ENCODE measurements at regions not wholly inside any gene's neighbourhood (a gene's known extent, or its start where the extent isn't known, plus 50 kb on each side); places are given as distances from the start of the nearest gene placed in this dataset.

DNA sequence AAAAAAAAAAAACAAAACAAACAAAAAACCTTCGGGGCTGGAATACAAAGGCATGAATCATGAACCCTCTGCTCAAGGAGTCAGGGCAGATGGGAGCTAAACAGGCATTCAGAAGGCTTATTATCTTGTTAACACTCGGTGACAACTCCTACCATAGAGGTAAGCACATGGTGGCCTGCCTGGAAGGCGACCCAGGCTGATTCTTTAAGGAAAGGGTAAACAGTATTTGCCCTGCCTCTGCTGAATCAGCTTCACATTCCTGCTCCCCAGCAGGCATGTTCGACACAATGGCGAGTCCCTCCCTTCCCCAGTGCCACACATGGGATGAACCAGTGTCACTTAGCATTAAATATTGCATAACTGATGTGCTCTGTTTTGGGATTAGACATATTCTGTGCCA, 191.9 kb downstream of the ARL4C start:
- DNase-seq: no peak

DNA sequence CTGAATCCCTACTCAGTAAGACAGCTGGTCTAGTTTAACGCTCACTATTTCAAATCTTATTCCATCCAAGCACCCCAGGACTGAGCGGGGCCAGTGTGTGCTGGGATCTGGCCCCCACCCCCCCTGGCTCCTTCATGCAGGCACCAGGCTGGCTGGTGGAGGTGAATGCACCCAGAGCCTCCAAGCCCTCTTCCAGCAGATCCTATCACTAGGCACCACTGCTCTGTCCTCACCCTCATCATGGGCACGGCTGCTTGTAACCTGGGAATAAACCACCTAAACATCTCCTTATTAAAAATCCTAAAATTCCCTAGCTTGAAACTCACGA, 194.3 kb downstream of the ARL4C start:
- DNase-seq: no peak

DNA sequence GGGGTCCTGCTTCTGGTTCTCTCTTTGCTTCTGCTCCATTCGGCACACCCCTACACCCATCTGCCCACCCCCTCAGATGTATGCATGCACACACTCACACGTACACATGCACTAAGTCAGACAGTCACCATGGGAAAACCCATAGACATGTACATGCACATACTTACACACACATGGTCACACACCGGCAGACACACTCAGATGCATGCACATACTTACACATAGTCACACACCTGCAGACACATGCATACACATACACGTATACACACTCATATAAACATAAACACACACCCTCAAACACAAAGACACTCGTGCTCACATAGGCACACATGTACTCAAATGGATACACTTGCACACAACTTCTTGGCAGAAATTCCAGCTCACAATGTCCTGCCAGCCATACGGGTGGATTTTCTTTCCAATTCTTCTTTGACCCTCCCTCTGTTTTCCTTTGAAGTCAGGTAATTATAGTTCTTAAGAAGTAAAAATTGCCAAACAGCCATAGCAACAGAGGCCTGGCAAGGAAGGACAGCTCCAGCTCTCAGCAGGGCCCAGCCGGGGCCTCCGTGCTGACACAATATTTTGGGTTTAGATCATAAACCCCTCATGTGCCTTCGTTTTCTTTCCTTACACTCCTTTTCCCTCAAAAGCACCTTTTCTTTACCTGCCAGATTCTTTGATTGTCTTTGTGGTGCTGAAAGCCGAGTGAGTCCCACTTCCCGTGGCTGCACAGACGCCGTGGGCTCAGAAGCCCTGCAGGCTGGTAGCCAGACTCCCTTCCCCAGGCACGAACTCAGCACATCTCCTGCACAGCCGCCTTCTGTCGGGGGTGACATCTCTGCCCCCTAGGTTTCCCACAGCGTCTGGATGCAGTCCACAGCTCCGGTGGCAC, 195.7 kb downstream of the ARL4C start:
- DNase-seq: no peak

GRCh38 chr2:234300391-234300925, 196.4 kb downstream of the ARL4C start:
- no peak for DNase-seq

DNA sequence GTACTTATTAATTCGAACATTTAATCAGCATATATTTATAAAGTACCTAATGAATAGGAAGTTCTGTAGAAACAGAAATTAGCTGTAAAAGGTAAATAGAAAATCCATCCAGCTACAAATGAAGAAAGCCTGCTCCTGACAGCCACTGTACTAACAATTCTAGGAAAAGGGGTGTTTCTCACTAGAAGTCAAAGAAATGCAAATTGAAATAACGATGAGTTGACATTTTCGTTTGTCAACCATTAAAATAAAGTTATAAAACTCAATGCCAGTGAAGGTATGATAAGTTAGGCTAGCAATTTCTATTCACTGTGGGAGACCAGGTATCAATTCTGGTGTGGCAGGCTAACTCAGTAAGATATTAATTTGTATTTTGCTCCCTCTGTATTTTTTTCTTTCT, 198.0 kb downstream of the ARL4C start:
- DNase-seq: no peak

- DNase-seq: no peak
Measured at GRCh38 chr2:234296991-234297390, 199.9 kb downstream of the ARL4C start.

DNA sequence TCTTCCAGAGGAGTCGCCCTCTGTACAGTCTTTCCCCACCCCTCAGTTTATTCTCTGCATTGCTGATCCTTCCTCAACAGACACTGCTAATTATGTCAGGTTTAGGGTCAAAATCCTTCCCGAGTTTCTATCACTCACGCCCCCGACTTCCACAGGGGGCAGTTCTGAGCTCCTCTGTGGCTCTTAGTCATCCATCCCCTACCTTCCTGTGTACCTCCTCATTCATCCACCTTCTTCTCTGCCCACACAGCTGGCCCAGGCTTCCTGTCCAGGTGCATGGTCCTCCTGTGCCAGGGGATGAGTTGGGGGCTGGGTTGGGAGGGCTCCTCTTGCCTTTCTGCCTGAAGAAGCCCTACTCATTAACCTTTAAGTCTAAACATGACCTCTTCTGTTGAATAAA, 202.9 kb downstream of the ARL4C start:
- no peak for DNase-seq

- DNase-seq: no peak
Measured at GRCh38 chr2:234292962-234293243, 204.0 kb downstream of the ARL4C start.

DNA sequence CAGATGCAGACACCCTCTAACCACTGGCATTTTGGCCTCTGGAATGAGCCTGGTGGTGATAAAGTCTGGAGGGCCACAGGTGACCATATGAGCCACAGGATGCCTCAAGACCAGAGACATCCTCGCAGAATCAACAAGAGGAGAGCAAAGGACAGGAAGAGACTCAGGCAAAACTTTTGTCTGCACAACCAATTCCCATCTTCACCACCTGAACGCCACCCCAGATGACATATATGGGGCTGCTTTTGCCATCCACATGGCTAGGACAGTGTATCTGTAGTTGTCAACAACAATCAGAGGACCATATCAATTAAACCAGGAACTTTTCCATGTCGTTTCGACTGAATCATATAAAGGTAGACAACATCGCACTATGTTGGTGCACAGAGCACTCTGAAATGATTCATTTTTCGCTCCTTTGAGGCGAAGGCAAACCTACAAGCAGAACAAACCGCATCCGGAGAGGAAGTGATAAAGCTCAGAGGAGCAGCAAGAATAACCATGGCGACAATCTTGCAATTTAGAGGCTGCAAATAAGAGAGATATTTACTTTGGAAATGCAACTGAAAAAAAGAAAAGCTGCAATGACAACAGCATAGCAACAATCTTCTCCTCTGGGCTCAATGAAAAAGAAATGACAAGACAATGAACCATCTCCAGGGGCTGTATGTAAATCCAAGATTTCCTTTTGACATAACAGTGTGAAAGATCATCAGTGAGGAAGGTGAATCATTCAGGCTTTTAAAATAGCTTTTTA, 204.5 kb downstream of the ARL4C start:
- peak; percentile 64 for DNase-seq

GRCh38 chr2:234291765-234292204, 205.1 kb downstream of the ARL4C start:
- DNase-seq: no peak

DNA sequence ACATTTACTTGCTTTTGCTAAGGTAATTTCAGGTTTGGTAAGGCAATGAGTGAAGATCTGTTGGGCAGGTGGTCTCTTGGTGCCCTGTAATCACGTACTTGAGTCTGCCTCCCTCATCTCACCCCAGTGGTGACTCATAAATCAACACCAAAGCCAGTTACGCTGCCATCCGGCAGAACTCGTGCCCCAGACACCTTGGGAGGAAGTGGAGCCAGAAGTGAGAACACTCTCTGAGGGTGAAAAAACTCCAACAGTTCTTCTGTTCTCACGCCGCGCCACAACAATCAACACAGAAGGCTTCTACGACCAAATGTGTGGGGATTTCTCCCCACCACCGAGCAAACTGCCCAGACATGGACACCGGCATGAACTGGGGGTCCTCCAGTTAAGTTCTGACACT, 206.2 kb downstream of the ARL4C start:
- peak; percentile 81 for DNase-seq

GRCh38 chr2:234289834-234290590, 206.9 kb downstream of the ARL4C start:
- DNase-seq: peak; percentile 66

DNA sequence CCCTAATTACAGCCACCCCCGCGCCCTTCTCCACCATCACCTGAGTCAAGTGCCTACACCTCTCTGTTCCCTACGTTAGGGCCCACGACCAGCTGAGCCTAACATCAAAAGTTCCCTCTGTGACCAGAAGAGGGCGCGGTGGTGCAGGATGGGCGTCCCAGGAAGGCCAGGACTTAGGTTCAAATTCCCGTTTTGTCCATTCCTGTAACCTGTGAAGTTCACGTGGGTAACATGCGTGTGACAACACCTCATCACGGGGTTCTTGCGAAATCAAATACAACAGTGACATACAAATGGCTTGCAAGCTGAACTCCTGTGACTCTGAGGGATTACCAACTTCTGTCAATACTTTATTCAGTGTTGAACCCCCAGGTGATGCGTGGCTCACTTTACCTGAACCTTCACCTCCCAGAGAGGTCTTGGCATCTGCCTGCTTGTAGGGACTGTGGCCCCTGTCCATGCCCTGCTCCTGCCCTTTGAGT, 207.9 kb downstream of the ARL4C start:
- peak; percentile 82 for DNase-seq

- DNase-seq: no peak
Measured at GRCh38 chr2:234287650-234288049, 209.2 kb downstream of the ARL4C start.

- no peak for DNase-seq
Measured at GRCh38 chr2:234286956-234287355, 209.9 kb downstream of the ARL4C start.

DNA sequence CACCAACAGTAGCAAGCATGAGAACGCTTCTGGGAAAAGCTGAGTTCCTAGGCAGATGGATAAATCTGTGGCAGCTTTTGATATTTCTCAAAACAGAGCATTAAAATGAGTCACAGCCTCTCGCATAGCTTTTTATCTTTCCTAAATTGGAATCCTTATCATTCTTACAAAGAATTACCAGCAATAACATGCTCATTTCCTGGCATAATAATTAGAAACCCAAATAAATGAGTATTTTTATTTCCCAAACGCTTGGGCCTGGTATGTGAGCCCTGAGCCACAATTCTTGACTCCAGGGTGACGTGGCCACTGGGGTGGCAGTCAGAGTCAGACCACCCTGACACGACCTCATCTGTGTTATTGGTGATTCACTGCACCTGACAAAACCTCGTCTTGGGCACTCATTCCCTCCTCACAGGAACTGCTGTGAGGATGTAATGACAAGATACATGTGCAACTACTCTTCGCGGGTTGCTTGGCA, 210.7 kb downstream of the ARL4C start:
- DNase-seq: no peak

- no peak for DNase-seq
Measured at GRCh38 chr2:234285541-234285940, 211.3 kb downstream of the ARL4C start.

- DNase-seq: no peak
Measured at GRCh38 chr2:234279637-234280036, 217.2 kb downstream of the ARL4C start.

- no peak for DNase-seq
Measured at GRCh38 chr2:234278556-234279255, 218.2 kb downstream of the ARL4C start.

DNA sequence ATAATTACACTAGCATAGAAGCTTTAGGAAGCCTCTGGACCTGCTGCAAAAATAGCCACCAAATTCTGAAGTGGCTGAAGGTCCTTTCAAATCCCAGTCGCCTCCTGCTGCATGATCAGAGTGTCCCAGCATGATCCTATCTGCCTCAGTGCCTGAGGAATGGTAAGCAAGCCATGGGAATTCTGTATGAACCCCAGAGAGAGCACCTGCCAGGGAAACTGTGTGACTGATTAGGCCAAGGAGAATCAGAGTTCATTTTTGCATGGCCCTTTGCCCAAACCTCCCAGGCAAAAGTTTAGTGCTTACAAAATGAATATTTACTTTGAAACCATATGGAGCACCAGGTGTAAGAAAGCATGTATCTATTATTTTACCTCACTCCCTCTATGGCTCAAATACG, 221.4 kb downstream of the ARL4C start:
- DNase-seq: no peak

DNA sequence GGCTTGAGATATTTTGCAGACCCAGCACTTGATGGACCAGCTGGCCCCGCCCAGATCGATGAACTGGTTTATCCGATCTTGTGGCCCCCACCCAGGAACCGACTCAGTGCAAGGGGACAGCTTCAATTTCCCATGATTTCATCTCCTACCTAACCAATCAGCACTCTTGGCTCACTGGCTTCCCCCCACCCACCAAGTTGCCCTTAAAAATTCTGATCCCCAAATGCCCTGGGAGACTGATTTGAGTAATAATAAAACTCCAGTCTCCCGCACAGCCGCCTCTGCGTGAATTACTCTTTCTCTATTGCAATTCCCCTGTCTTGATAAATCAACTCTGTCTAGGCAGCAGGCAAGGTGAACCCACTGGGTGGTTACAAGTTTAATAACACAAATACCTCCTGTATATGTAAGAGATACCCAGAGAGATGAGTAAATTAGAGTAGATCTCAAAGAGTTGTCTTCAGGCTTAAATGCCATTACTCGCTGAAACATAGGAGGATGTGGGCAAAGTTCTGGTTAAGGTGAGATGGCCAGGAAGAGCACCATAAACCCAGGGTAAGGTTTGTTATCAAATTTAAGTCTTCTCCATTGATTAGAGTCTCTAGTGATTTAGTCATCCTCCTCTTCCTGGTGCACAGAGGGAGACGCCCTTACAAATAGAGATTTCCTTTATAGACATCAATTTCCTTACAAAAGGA, 222.8 kb downstream of the ARL4C start:
- peak; percentile 50 for DNase-seq
